ENCODE measurements at regions not wholly inside any gene's neighbourhood (a gene's known extent, or its start where the extent isn't known, plus 50 kb on each side); places are given as distances from the start of the nearest gene placed in this dataset.
"Not testable (repeated sequence)": the region's sequence is repeated elsewhere in the genome, so short reads cannot be mapped to it uniquely, and the experiment has no call there.

- Mint-ChIP-seq H3K27ac (no peak overlapping the region), H3K36me3 (ENCODE audit: low read depth) (no peaks in the 10 kb centered on the region), H3K4me1 (ENCODE audit: low read depth) (no peaks in the 10 kb centered on the region), H3K27me3 (ENCODE audit: insufficient read depth) (peaks cover 6% of the 10 kb centered on the region), H3K4me3 (no peak overlapping the region), H3K9me3 (no peaks in the 10 kb centered on the region)
- DNase-seq (ENCODE audit: low spot score): no peak
- intact Hi-C loops (cut with micrococcal nuclease): no loop called here
Observed at GRCh38 chr1:243963571-243963970, 87.5 kb upstream of the ZBTB18 start.

- Mint-ChIP-seq H3K4me1 (ENCODE audit: low read depth) (no peaks in the 10 kb centered on the region), H3K27ac (no peak overlapping the region), H3K9me3 (no peaks in the 10 kb centered on the region), H3K4me3 (no peak overlapping the region), H3K36me3 (ENCODE audit: low read depth) (no peaks in the 10 kb centered on the region), H3K27me3 (ENCODE audit: insufficient read depth) (peaks cover 8% of the 10 kb centered on the region)
- no peak for DNase-seq (ENCODE audit: low spot score)
- intact Hi-C loops (cut with micrococcal nuclease): no loop called here
Observed at GRCh38 chr1:243962541-243962940, 88.5 kb upstream of the ZBTB18 start.

GRCh38 chr1:243959998-243960397 lies 91.1 kb upstream of the ZBTB18 start:
- DNase-seq (ENCODE audit: low spot score): no peak
- H3K9me3 Mint-ChIP-seq: no peaks in the 10 kb centered on the region
- no peaks in the 10 kb centered on the region for H3K36me3 Mint-ChIP-seq (ENCODE audit: low read depth)
- intact Hi-C loops (cut with micrococcal nuclease): no loop called here
- H3K27ac Mint-ChIP-seq: no peak overlapping the region
- H3K27me3 Mint-ChIP-seq (ENCODE audit: insufficient read depth): peaks cover 5% of the 10 kb centered on the region
- no peaks in the 10 kb centered on the region for H3K4me1 Mint-ChIP-seq (ENCODE audit: low read depth)
- H3K4me3 Mint-ChIP-seq: no peak overlapping the region

GRCh38 chr1:243957141-243957540 lies 93.9 kb upstream of the ZBTB18 start:
- Mint-ChIP-seq H3K4me3 (no peak overlapping the region), H3K36me3 (ENCODE audit: low read depth) (no peaks in the 10 kb centered on the region), H3K27ac (no peak overlapping the region), H3K27me3 (ENCODE audit: insufficient read depth) (peaks cover 5% of the 10 kb centered on the region), H3K9me3 (no peaks in the 10 kb centered on the region), H3K4me1 (ENCODE audit: low read depth) (no peaks in the 10 kb centered on the region)
- no peak for DNase-seq (ENCODE audit: low spot score)
- intact Hi-C loops (cut with micrococcal nuclease): no loop called here

GRCh38 chr1:243956450-243956849 lies 94.6 kb upstream of the ZBTB18 start:
- Mint-ChIP-seq H3K27ac (no peak overlapping the region), H3K9me3 (no peaks in the 10 kb centered on the region), H3K27me3 (ENCODE audit: insufficient read depth) (peaks cover 5% of the 10 kb centered on the region), H3K36me3 (ENCODE audit: low read depth) (no peaks in the 10 kb centered on the region), H3K4me1 (ENCODE audit: low read depth) (no peaks in the 10 kb centered on the region), H3K4me3 (no peak overlapping the region)
- intact Hi-C loops (cut with micrococcal nuclease): no loop called here
- no peak for DNase-seq (ENCODE audit: low spot score)

GRCh38 chr1:243951207-243951606 lies 99.9 kb upstream of the ZBTB18 start:
- H3K4me1 Mint-ChIP-seq (ENCODE audit: low read depth); H3K9me3 Mint-ChIP-seq; H3K36me3 Mint-ChIP-seq (ENCODE audit: low read depth); H3K4me3 Mint-ChIP-seq; DNase-seq (ENCODE audit: low spot score); intact Hi-C loops (cut with micrococcal nuclease); H3K27me3 Mint-ChIP-seq (ENCODE audit: insufficient read depth); H3K27ac Mint-ChIP-seq: not testable (repeated sequence)

- Mint-ChIP-seq H3K4me3 (no peak overlapping the region), H3K27ac (no peak overlapping the region), H3K27me3 (ENCODE audit: insufficient read depth) (no peaks in the 10 kb centered on the region), H3K36me3 (ENCODE audit: low read depth) (no peaks in the 10 kb centered on the region), H3K9me3 (no peaks in the 10 kb centered on the region), H3K4me1 (ENCODE audit: low read depth) (no peaks in the 10 kb centered on the region)
- DNase-seq (ENCODE audit: low spot score): no peak
- intact Hi-C loops (cut with micrococcal nuclease): no loop called here
Observed at GRCh38 chr1:243950166-243950565, 100.1 kb upstream of the AKT3 start.

GRCh38 chr1:243946946-243947345 lies 96.9 kb upstream of the AKT3 start:
- Mint-ChIP-seq H3K4me3 (no peak overlapping the region), H3K9me3 (no peaks in the 10 kb centered on the region)
- DNase-seq (ENCODE audit: low spot score): no peak

GRCh38 chr1:243946253-243946652 lies 96.2 kb upstream of the AKT3 start:
- no peak overlapping the region for H3K4me3 Mint-ChIP-seq
- intact Hi-C loops (cut with micrococcal nuclease): loop anchor here (5.0 kb wide), 2 partner anchors 199 to 239 kb away; no protein-coding TSS in a partner anchor
- no peak for DNase-seq (ENCODE audit: low spot score)
- no peak overlapping the region for H3K27ac Mint-ChIP-seq
- H3K4me1 Mint-ChIP-seq (ENCODE audit: low read depth): no peaks in the 10 kb centered on the region
- no peaks in the 10 kb centered on the region for H3K36me3 Mint-ChIP-seq (ENCODE audit: low read depth)
- H3K27me3 Mint-ChIP-seq (ENCODE audit: insufficient read depth): peaks cover 3% of the 10 kb centered on the region
- H3K9me3 Mint-ChIP-seq: no peaks in the 10 kb centered on the region

More at GRCh38 chr1:243946946-243947345, 96.9 kb upstream of the AKT3 start:
- no peaks in the 10 kb centered on the region for H3K4me1 Mint-ChIP-seq (ENCODE audit: low read depth)
- peaks cover 2% of the 10 kb centered on the region for H3K27me3 Mint-ChIP-seq (ENCODE audit: insufficient read depth)
- intact Hi-C loops (cut with micrococcal nuclease): loop anchor here (1.0 to 5.0 kb wide), 3 partner anchors 200 to 602 kb away; no protein-coding TSS in a partner anchor
- no peak overlapping the region for H3K27ac Mint-ChIP-seq
- no peaks in the 10 kb centered on the region for H3K36me3 Mint-ChIP-seq (ENCODE audit: low read depth)

GRCh38 chr1:243945727-243946126 lies 95.7 kb upstream of the AKT3 start:
- Mint-ChIP-seq H3K9me3 (no peaks in the 10 kb centered on the region), H3K4me3 (no peak overlapping the region), H3K27ac (no peak overlapping the region), H3K27me3 (ENCODE audit: insufficient read depth) (peaks cover 3% of the 10 kb centered on the region), H3K4me1 (ENCODE audit: low read depth) (no peaks in the 10 kb centered on the region), H3K36me3 (ENCODE audit: low read depth) (no peaks in the 10 kb centered on the region)
- DNase-seq (ENCODE audit: low spot score): no peak
- intact Hi-C loops (cut with micrococcal nuclease): loop anchor here (5.0 kb wide), 2 partner anchors 198 to 238 kb away; no protein-coding TSS in a partner anchor

GRCh38 chr1:243944429-243945160 lies 94.6 kb upstream of the AKT3 start:
- H3K36me3 Mint-ChIP-seq (ENCODE audit: low read depth): no peaks in the 10 kb centered on the region
- H3K27me3 Mint-ChIP-seq (ENCODE audit: insufficient read depth): peaks cover 4% of the 10 kb centered on the region
- no peaks in the 10 kb centered on the region for H3K9me3 Mint-ChIP-seq
- no peak for DNase-seq (ENCODE audit: low spot score)
- H3K4me1 Mint-ChIP-seq (ENCODE audit: low read depth): no peaks in the 10 kb centered on the region
- no peak overlapping the region for H3K4me3 Mint-ChIP-seq
- intact Hi-C loops (cut with micrococcal nuclease): loop anchor here (5.0 kb wide), 2 partner anchors 197 to 237 kb away; no protein-coding TSS in a partner anchor
- H3K27ac Mint-ChIP-seq: no peak overlapping the region

- peaks cover 6% of the 10 kb centered on the region for H3K4me1 Mint-ChIP-seq (ENCODE audit: low read depth)
- H3K27ac Mint-ChIP-seq: no peak overlapping the region
- peaks cover 4% of the 10 kb centered on the region for H3K27me3 Mint-ChIP-seq (ENCODE audit: insufficient read depth)
- no peaks in the 10 kb centered on the region for H3K9me3 Mint-ChIP-seq
- no peak overlapping the region for H3K4me3 Mint-ChIP-seq
- peaks cover 3% of the 10 kb centered on the region for H3K36me3 Mint-ChIP-seq (ENCODE audit: low read depth)
- DNase-seq (ENCODE audit: low spot score): no peak
- intact Hi-C loops (cut with micrococcal nuclease): no loop called here
Observed at GRCh38 chr1:243943671-243944428, 93.8 kb upstream of the AKT3 start.
